ENCODE measurements at regions not wholly inside any gene's neighbourhood (a gene's known extent, or its start where the extent isn't known, plus 50 kb on each side); places are given as distances from the start of the nearest gene placed in this dataset.

DNA sequence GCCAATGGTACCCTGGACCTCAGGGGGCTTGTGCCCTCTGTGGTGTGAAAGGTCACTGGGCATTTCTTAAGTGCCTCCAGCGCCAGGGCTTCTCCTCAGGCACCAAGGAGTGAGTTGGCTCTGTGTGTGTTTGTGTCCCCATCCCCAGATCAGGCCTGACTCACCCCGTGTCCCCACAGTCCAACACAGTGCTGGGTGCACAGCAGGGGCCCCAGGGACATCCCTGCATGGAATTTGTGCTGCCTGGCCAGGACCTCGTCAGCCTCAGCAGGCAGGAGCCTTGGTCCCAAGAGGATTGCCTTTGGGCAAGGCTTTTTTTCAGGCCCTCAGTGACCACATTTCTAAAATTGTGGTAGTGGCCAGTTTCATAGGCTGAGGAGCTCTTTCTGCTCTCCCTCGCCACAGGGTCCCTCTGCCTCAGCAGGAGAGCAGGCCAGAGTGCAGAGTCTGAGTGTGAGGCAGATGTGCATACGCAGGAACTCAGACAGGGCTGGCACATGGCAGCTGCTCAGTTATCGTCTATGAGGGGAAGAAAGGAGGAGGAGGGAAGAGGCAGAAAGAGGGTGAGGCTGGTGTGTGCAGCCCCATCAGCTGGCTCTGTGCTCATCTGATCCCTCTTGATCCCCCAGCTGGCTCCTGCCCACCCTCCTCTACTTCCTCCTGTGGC is 215.6 kb downstream of the RPLP1 start:
- ChIA-PET CTCF (interaction anchor here (1.0 to 1.6 kb wide), 4 partner anchors 9 to 798 kb away, joined by 3 to 4 read pairs (median 4); no protein-coding TSS in a partner anchor), POLR2A (no interaction called here)
- DNase-seq (ENCODE audit: extremely low spot score): no peak
- TF ChIP-seq, protein P1, sequence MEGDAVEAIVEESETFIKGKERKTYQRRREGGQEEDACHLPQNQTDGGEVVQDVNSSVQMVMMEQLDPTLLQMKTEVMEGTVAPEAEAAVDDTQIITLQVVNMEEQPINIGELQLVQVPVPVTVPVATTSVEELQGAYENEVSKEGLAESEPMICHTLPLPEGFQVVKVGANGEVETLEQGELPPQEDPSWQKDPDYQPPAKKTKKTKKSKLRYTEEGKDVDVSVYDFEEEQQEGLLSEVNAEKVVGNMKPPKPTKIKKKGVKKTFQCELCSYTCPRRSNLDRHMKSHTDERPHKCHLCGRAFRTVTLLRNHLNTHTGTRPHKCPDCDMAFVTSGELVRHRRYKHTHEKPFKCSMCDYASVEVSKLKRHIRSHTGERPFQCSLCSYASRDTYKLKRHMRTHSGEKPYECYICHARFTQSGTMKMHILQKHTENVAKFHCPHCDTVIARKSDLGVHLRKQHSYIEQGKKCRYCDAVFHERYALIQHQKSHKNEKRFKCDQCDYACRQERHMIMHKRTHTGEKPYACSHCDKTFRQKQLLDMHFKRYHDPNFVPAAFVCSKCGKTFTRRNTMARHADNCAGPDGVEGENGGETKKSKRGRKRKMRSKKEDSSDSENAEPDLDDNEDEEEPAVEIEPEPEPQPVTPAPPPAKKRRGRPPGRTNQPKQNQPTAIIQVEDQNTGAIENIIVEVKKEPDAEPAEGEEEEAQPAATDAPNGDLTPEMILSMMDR (IDR thresholded peaks at IDR 0.05; ENCODE audit: control extremely low read depth, extremely low read depth, low read depth, missing control alignments): no peak

DNA sequence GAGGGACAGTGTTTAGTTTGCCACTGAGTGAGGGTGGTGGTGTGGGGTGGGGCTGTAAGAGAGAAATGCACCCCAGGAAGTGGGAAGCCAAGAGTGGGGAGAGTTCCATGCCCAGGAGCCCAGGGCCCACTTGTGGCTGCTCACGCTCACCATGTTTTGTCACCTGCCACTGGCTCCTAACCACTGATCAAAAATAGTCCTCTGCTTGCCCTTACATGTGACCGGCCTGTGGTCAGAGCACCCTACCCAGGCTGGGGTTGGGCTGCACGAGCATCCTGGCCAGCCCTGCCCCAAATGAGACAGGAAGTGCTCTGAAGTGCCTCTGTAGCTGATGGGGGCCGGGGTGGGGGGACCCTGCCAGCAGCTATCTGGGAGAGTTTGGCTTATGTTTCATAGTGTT is 216.3 kb downstream of the RPLP1 start:
- TF ChIP-seq, protein P1 (IDR thresholded peaks at IDR 0.05; ENCODE audit: control extremely low read depth, extremely low read depth, low read depth, missing control alignments): no peak
- ChIA-PET POLR2A (interaction anchor here (0.7 kb wide), 1 partner anchor 51 kb away, joined by 3 read pairs; no protein-coding TSS in a partner anchor), CTCF (interaction anchor here (1.0 to 1.6 kb wide), 4 partner anchors 11 to 797 kb away, joined by 3 to 4 read pairs (median 4); no protein-coding TSS in a partner anchor)
- DNase-seq (ENCODE audit: extremely low spot score): peak; percentile 62

DNA sequence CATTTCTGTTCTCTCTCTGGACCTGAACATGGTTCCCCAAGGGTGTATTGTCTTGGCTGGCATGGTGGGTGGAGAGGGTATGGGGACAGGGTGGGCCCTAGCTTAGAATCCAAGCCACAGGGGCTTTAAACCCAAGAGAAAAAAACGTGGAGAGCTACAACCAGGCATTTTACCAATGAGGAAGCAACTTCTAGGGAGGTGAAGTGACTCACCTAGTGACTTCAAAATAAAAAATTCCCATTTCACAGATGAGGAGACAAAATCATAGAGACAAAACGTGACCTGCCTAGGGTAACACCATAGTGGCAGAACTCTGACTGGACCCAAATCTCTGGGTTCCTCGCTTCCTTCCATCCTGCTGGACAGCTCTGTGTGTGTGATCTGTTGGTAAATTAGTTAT is 216.8 kb downstream of the RPLP1 start:
- POLR2A ChIA-PET: interaction anchor here (0.7 kb wide), 1 partner anchor 51 kb away, joined by 3 read pairs; no protein-coding TSS in a partner anchor
- CTCF ChIA-PET: interaction anchor here (1.4 to 1.6 kb wide), 3 partner anchors 11 to 17 kb away, joined by 3 to 4 read pairs (median 4); no protein-coding TSS in a partner anchor
- TF ChIP-seq, protein P1 (IDR thresholded peaks at IDR 0.05; ENCODE audit: control extremely low read depth, extremely low read depth, low read depth, missing control alignments): no peak
- no peak for DNase-seq (ENCODE audit: extremely low spot score)

DNA sequence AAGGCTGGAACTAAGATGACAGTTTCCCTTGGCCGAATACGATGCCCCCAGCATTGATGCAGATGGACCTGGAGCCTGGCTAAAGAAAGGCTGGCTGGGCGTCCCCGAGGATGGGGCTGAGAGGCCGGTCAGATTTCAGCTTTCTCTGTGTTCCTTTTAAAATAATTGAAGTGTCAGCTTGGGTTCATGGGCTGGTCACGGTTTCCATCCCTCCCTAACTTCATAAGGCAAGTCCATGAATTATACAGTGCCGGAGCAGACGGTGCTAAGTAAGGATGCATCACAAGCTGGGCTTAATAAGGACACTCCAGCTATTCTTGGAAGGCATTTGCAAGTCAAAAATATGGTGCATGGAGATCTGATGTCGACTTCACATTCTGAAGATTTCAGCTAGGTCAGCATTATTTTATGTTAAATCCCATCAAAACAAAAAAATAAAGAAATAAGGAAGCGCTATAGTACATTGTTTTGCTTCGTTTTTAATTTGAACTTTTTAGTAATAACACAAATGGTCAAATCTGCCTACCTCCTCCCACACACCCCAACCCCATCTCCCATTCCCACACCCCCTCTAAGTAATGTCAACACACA is 220.8 kb downstream of the RPLP1 start:
- ChIA-PET POLR2A (no interaction called here), CTCF (interaction anchor here (0.9 kb wide), 1 partner anchor 29 kb away, joined by 3 read pairs; no protein-coding TSS in a partner anchor)
- DNase-seq (ENCODE audit: extremely low spot score): no peak
- TF ChIP-seq, protein P1 (IDR thresholded peaks at IDR 0.05; ENCODE audit: control extremely low read depth, extremely low read depth, low read depth, missing control alignments): no peak

DNA sequence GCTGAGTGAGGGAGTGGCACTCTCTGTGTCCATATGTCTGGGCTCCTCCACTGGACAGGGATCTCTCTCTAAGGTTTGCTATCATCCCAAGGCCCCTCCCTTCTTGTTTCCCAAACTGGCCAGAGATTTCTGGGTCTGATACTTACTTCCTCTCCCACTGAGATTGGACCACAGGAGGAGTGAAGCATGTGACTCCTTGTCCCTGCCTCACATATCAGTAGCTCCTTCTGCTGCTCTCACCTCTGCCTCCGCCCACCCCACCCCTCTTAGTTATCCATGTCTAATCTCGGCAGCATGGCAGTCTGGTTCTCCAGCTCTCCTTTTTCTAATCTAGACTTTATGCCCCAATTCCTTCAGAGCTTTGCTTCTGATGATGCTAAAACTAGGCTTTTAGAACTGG is 223.1 kb downstream of the RPLP1 start:
- ChIA-PET CTCF (no interaction called here), POLR2A (no interaction called here)
- TF ChIP-seq, protein P1 (IDR thresholded peaks at IDR 0.05; ENCODE audit: control extremely low read depth, extremely low read depth, low read depth, missing control alignments): no peak
- DNase-seq (ENCODE audit: extremely low spot score): no peak

DNA sequence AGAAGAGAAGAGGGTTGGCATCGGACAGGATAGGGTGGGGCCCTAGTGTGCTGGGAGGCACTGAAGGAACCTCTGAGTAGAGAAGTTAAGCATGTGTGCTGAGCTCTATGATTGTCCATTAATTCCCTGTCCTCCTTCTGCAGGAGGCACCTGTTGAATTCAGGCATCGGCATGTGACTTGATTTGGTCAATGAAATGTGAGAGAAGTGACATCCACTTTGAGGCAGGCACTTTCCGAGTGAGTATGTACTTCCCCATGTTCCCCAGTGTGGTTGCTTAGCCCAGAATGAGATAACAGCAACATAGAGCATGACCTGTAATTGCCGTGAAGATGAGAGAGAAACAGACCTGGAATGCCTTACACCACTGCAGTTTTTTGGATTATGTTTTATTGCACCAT is 224.8 kb downstream of the RPLP1 start:
- no peak for DNase-seq (ENCODE audit: extremely low spot score)
- ChIA-PET CTCF (interaction anchor here (1.2 to 1.9 kb wide), 2 partner anchors 9 to 14 kb away, joined by 4 to 5 read pairs; no protein-coding TSS in a partner anchor), POLR2A (no interaction called here)
- TF ChIP-seq, protein P1 (IDR thresholded peaks at IDR 0.05; ENCODE audit: control extremely low read depth, extremely low read depth, low read depth, missing control alignments): no peak

Data from GM10248 (cell line).